Lower leg skin (tissue), 4 donors: ENCODE measurements at regions not wholly inside any gene's neighbourhood (a gene's known extent, or its start where the extent isn't known, plus 50 kb on each side); places are given as distances from the start of the nearest gene placed in this dataset.

Experiments used
- DNase-seq, 2 donors: peaks; one replicate each; pipeline ENCODE4 v3.0.0-alpha.2; 2019; ENCODE audit warnings: low spot score in 2 of 2
- H3K4me3 ChIP-seq: fragments of 200-600 bp; sonication (generic); 2 replicates; pipeline ENCODE4 v1.5.1; 2017; ENCODE audit warnings: mild to moderate bottlenecking, low read depth; ENCODE audit not compliant: poor library complexity, severe bottlenecking
- POLR2A ChIP-seq, 2 donors: fragments of 450-650 bp; IDR thresholded peaks; one replicate each; pipeline ENCODE4 v1.6.1; 2016 to 2017; ENCODE audit warnings: antibody characterized with exemption in 2 of 2, mild to moderate bottlenecking in 1 of 2, moderate library complexity in 1 of 2
- WGBS, 2 donors: methylation state at CpG; one replicate each; pipeline ENCODE4 v1.1.5; 2018; 5-methylcytosine and 5-hydroxymethylcytosine counted together
- intact Hi-C: fragments of 100-400 bp; cut with DNase I; formaldehyde crosslinking; loops from one replicate; pipeline ENCODE4 v1.15.0; 2023; ENCODE audit warnings: low total_unique reads
- TF ChIP-seq, protein P1 (sequence below), 3 donors: fragments of 450-650 bp; IDR thresholded peaks; one replicate each; pipeline ENCODE4 v1.5.1; 2016; ENCODE audit warnings: antibody characterized with exemption in 3 of 3, mild to moderate bottlenecking in 3 of 3, moderate library complexity in 2 of 3

DNA sequence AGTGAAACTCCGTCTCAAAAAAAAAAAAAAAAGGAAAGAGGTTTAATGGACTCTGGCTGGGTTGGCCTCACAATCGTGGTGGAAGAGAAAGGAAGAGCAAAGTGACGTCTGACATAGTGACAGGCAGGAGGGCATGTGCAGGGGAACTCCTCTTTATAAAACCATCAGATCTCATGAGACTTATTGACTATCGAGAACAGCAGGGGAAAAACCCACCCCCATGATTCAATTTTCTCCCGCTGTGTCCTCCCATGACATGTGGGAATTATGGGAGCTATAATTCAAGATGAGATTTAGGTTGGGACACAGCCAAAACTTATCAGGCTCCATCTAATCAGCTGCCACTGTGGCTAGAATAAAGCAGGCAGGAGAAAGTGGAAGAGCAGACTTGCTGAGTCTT lies 610.4 kb upstream of the NUDT12 start:
- intact Hi-C loops, result no loop called here
- DNase-seq, result no peak
- WGBS, 2 donors, result 50 to 57% methylated on average over 5 of the region's 5 CpGs
- H3K4me3 ChIP-seq, result no peak overlapping the region
- TF ChIP-seq, protein P1, sequence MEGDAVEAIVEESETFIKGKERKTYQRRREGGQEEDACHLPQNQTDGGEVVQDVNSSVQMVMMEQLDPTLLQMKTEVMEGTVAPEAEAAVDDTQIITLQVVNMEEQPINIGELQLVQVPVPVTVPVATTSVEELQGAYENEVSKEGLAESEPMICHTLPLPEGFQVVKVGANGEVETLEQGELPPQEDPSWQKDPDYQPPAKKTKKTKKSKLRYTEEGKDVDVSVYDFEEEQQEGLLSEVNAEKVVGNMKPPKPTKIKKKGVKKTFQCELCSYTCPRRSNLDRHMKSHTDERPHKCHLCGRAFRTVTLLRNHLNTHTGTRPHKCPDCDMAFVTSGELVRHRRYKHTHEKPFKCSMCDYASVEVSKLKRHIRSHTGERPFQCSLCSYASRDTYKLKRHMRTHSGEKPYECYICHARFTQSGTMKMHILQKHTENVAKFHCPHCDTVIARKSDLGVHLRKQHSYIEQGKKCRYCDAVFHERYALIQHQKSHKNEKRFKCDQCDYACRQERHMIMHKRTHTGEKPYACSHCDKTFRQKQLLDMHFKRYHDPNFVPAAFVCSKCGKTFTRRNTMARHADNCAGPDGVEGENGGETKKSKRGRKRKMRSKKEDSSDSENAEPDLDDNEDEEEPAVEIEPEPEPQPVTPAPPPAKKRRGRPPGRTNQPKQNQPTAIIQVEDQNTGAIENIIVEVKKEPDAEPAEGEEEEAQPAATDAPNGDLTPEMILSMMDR (IDR thresholded peaks at IDR 0.05), result no peak
- no peak for TF ChIP-seq POLR2A (IDR thresholded peaks at IDR 0.05)

DNA sequence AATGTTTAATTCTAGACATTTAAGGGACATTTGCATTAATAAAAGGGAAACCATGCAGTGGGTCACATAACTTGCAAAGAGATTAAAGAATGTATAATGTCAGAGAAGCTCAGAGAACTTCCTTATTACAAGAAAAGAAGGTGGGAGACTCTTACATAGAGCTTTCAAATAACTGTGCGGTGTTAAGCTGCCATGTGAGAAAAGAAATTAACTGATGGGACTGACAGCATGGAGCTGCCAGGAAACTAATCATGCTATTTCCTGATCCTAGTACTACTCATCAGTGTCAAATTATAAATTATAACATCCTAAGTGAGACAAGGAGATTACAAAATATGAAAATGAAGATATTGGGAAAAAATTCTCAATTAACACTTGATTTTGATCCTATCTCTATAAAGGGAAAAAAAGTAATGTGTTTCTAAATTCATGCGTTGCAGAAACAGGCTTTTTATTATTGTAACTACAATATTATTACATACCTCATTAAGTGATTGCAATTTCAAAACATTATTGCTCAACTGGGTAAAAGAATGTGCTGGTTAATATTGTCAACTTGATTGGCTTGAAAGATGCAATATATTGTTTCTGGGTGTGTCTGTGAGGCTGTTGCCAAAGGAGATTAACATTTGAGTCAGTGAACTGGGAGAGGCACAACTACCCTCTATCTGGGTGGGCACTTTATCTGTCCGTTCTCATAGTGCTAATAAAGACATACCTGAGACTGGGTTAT lies 609.5 kb upstream of the NUDT12 start:
- H3K4me3 ChIP-seq, result no peak overlapping the region
- intact Hi-C loops, result no loop called here
- 45 to 57% methylated on average over 3 of the region's 3 CpGs for WGBS, 2 donors
- no peak for DNase-seq
- TF ChIP-seq POLR2A (IDR thresholded peaks at IDR 0.05), result no peak
- TF ChIP-seq, protein P1 (IDR thresholded peaks at IDR 0.05), result no peak

DNA sequence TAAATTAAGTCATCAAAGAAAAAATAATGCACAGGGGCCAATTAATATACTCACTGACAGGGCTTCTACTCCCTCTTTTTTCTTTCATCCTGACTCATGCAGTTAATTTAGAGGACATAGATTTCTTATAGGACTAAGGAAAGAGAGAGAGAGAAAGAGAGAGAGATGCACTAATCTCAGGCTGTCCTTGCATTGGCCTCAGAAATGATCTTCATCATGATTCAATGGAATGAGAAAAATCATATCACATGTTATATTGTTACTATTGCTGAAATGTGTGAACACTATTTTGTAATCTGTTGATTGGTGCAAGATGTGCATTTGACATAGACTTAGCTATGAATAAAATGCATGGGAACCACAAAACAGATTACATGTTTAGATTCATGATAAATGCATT lies 608.3 kb upstream of the NUDT12 start:
- TF ChIP-seq, protein P1 (IDR thresholded peaks at IDR 0.05), result no peak
- TF ChIP-seq POLR2A (IDR thresholded peaks at IDR 0.05), result no peak
- H3K4me3 ChIP-seq, result no peak overlapping the region
- DNase-seq, result no peak
- intact Hi-C loops, result no loop called here

DNA sequence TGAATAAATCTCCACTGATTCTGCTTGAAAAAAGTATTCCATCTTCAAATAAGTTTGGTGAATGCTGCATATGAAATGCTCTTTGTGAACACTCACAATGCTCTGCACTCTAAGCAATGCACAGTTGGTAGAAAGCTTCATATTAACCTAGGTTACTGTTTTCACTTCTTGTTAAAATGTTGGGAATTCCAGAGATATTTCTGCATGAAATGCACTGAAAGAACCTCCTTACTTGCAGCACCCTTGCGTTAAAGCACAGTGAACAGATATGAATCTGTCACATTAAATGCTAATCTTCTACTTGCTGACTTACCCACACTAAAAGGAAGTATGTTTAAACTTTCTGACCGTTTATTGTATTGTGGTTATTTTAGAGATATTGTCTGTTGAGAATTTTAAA lies 584.1 kb upstream of the NUDT12 start:
- intact Hi-C loops, result no loop called here
- TF ChIP-seq, protein P1 (IDR thresholded peaks at IDR 0.05), result no peak
- TF ChIP-seq POLR2A (IDR thresholded peaks at IDR 0.05), result no peak
- H3K4me3 ChIP-seq, result no peak overlapping the region
- WGBS, 2 donors, result 39 to 54% methylated on average over 2 of the region's 2 CpGs
- DNase-seq, result no peak

DNA sequence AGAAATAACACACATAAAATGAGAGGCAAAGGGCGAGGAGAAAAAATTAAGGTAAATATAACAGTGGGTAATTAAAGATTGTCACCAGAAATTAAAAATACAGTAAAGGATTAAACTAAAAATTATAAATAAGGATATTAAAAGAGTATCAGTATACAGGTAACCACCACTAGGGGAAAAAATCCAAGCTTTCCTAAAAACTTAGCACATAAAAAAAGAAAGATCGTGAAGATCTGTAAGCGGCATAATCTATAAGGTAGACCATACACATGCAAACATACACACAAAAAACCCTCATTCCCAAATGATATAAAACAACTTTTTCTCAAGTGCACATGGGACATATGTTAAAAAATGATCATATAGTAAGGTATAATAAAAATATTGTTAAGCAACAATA lies 577.3 kb upstream of the NUDT12 start:
- H3K4me3 ChIP-seq, result no peak overlapping the region
- TF ChIP-seq, protein P1 (IDR thresholded peaks at IDR 0.05), result no peak
- TF ChIP-seq POLR2A (IDR thresholded peaks at IDR 0.05), result no peak
- WGBS, 2 donors, result 91 to 98% methylated on average over 3 of the region's 3 CpGs
- intact Hi-C loops, result no loop called here
- no peak for DNase-seq

DNA sequence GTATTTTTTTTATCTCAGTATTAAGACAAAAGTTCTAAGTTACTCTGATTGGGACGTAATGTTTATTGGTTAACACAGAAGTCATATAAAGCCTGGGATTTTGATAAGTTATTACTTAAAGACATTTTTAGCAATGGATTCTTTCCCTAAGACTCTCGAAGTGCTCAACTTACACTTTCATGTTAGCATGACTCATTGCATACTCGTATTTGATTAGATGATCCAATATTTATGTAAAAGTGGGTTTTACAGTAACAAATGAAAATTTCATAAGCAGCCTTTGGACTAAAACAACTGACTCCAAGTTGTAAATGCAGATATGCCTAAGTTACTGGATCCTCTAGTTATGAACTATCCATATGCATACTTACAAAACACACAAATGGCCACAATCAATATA lies 567.7 kb upstream of the NUDT12 start:
- TF ChIP-seq POLR2A (IDR thresholded peaks at IDR 0.05), result no peak
- TF ChIP-seq, protein P1 (IDR thresholded peaks at IDR 0.05), result no peak
- H3K4me3 ChIP-seq, result no peak overlapping the region
- intact Hi-C loops, result no loop called here
- 79% methylated on average over 3 of the region's 3 CpGs for WGBS, 2 donors
- no peak for DNase-seq
